GM06990 (cell line): ENCODE measurements at regions not wholly inside any gene's neighbourhood (a gene's known extent, or its start where the extent isn't known, plus 50 kb on each side); places are given as distances from the start of the nearest gene placed in this dataset.

ENCODE experiments used
- DNase-seq: peaks from one replicate; pipeline ENCODE4 v3.0.0-alpha.2; 2011; ENCODE audit not compliant: insufficient read length; ENCODE audit errors: extremely low read depth
- H3K27me3 ChIP-seq: replicated peaks from 2 replicates; pipeline ENCODE4 v1.6.0; 2011; ENCODE audit warnings: low read length; ENCODE audit not compliant: control insufficient read depth, insufficient read depth
- H3K36me3 ChIP-seq: 2 replicates; pipeline ENCODE4 v1.5.1; 2011; ENCODE audit warnings: low read length; ENCODE audit not compliant: control insufficient read depth, insufficient read depth
- H3K4me3 ChIP-seq: replicated peaks from 2 replicates; pipeline ENCODE4 v1.5.1; 2011; ENCODE audit warnings: low read depth, mild to moderate bottlenecking, control low read depth, low read length
- CTCF ChIP-seq: IDR thresholded peaks from 2 replicates; pipeline ENCODE4 v1.5.1; 2011; ENCODE audit warnings: low read length, control low read depth, mild to moderate bottlenecking, inconsistent platforms; ENCODE audit not compliant: insufficient read depth, poor library complexity, severe bottlenecking

- peak overlapping the region; percentile 1 for H3K4me3 ChIP-seq
- H3K36me3 ChIP-seq, result no peaks in the 10 kb centered on the region
- no peaks in the 10 kb centered on the region for H3K27me3 ChIP-seq
- peak; percentile 69 for DNase-seq
- TF ChIP-seq CTCF, result peak; percentile 47
These were observed 166.2 kb upstream of the ASIC2 start for GRCh38 chr17:33459078-33459940.

- no peak overlapping the region for H3K4me3 ChIP-seq
- H3K27me3 ChIP-seq, result no peaks in the 10 kb centered on the region
- no peaks in the 10 kb centered on the region for H3K36me3 ChIP-seq
- TF ChIP-seq CTCF, result no peak
- DNase-seq, result no peak
These were observed 167.8 kb upstream of the ASIC2 start for GRCh38 chr17:33460781-33461450.

GRCh38 chr17:33463887-33464286 lies 170.8 kb upstream of the ASIC2 start:
- DNase-seq, result no peak
- Histone ChIP-seq H3K4me3 (no peak overlapping the region), H3K36me3 (no peaks in the 10 kb centered on the region), H3K27me3 (no peaks in the 10 kb centered on the region)
- no peak for TF ChIP-seq CTCF

- no peak for DNase-seq
- H3K27me3 ChIP-seq, result no peaks in the 10 kb centered on the region
- no peaks in the 10 kb centered on the region for H3K36me3 ChIP-seq
- no peak for TF ChIP-seq CTCF
- H3K4me3 ChIP-seq, result no peak overlapping the region
These were observed 171.7 kb upstream of the ASIC2 start for GRCh38 chr17:33464669-33465280.

GRCh38 chr17:33469421-33469820 lies 176.3 kb upstream of the ASIC2 start:
- Histone ChIP-seq H3K4me3 (no peak overlapping the region), H3K36me3 (no peaks in the 10 kb centered on the region), H3K27me3 (no peaks in the 10 kb centered on the region; the same call in 1 of the 2 replicates)
- DNase-seq, result no peak
- TF ChIP-seq CTCF, result no peak
